Daoy (cell line): ENCODE measurements at regions not wholly inside any gene's neighbourhood (a gene's known extent, or its start where the extent isn't known, plus 50 kb on each side); places are given as distances from the start of the nearest gene placed in this dataset.

Experiments used
- DNase-seq: peaks from one replicate; pipeline ENCODE4 v3.0.0-alpha.2; 2015; ENCODE audit warnings: low read depth

DNA sequence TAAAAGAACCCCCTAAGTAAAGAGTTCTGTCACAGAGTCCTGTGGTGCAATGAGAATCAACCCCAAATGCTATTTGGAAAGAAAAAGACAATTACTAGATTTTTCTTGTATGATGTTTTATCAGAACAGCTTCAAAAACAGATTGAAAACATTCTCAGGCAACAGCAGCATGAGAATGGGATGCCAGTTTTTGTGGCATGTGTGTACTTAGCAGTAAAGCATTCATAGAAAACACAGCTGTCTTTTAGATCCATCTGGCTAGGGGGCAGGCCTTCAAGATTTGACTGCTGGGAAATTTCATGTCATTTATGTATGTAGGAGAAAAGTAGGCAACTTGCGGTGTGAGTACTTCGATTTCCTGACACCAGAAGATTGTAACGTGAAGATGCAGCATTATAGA, 170.5 kb upstream of the HTR2A start:
- no peak for DNase-seq

- DNase-seq: peak; percentile 1
Measured at GRCh38 chr13:47066226-47066625, 169.4 kb upstream of the HTR2A start.

GRCh38 chr13:47064381-47064780, 167.5 kb upstream of the HTR2A start:
- DNase-seq: no peak

GRCh38 chr13:47049276-47049989, 152.6 kb upstream of the HTR2A start:
- no peak for DNase-seq

DNA sequence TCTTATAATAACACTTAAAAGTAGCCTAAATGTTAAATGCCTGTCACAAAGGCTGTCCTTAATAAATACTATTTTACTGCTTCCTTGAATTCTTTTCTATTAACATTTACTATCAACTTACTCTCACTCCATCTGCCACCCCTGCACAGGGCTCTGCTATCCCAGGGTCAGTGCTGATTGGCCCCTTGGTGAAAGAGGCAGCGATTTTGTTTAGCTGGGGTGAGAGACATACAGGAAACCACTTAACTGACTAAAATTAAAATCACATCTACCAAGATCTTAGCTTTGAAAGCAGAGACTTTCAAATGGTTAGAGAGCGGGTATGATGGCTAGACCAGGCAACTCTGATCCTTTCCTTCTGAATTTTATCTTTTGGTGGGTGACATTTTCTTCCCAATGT, 149.9 kb upstream of the HTR2A start:
- DNase-seq: no peak

GRCh38 chr13:47044842-47045241, 148.0 kb upstream of the HTR2A start:
- DNase-seq: no peak

- DNase-seq: peak; percentile 13
Measured at GRCh38 chr13:47039106-47039505, 142.3 kb upstream of the HTR2A start.

GRCh38 chr13:47038188-47038587, 141.3 kb upstream of the HTR2A start:
- DNase-seq: no peak

DNA sequence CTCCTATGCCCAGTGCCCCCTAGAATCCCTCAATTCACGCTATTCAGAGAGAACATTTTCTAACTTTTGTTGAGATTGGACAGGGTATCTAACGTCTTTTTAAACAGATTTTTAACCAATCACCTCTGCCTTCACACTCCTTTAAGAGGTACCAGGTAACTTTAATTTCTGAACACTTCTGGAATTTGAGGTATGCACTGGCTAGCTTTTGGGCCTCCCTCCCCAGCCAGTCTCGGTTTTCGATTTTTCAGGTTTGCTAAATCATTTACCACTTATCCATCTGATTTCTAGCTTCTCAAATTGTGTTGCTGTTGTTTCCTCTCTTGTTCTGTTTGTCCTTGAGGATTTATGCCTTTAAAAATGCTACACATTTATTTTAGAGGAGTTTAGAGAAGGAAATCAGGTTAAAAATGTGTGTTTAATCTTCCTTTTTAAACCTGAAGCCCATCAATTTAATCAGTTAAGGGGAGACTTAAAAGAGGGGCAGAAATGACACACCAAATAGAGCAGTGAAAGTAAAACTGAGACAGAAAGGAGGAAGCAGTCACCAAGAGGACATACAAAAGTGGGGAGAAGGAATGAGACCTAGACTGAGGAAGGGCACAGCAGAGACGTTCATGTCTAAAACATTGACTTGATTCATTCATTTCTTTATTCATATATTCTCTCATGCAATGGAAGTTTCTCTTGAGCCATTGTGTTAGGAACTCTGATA, 139.6 kb upstream of the HTR2A start:
- DNase-seq: no peak

- peak; percentile 15 for DNase-seq
Measured at GRCh38 chr13:47033216-47033615, 136.4 kb upstream of the HTR2A start.

DNA sequence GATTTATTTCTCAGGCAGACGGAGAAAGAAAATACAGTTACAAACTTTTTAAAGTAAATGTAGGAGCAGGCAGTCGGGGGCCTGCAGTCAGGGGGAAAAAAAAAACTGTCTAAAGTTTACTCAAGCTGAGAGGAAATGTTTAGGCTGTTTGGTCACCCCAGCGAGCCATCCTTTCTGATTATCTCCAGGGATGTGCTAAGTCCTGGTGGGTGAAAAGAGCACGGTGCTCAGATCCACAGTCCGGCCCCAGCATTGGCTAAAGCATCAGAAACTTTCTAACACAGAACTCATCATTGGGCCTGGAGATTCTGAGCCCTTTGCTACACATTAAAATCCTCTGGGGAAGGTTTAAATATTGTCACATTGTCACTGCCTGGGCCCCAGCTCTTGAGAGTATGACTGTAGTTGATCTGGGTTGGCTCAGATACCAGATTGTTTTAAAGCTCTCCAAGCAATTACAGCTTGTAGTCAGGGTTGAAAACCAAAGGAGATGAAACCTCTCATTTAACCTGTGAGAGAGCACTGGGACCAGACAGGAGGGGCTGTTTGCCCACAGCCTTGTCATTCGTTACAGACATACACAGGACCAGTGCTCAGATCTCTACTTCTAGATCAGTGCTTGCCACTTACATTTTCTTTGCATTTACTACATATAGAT, 131.1 kb upstream of the HTR2A start:
- no peak for DNase-seq

DNA sequence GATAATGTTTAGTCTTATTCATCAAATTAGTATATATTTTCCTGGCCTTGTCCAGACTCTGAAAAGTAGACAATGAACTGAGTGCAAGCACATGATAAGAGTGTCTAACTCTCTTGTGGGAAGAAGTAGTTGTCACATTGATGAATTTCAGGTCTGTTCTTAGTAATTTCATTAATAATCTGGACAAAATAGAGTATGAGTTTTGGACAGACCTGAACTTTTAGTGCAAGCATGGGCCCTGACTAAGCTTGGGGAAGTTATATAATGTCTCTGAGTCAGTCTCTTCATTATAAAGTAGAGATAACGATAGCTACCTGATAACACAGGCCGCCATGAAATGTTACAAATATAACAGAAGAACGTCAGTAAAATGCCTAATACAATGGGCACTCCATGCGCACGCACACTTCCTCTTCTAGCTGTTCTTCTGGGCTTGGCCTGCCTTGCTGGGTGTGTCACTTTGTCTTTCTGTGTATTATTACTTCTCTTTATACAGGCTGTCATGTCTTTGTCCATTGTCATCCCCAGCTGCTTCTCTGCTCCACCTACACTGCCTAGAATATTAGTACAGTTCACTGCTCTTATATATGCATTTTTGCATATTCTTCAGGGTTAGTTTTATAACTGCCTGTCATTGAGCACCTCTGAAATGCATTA, 129.1 kb upstream of the HTR2A start:
- DNase-seq: no peak

- no peak for DNase-seq
Measured at GRCh38 chr13:47019977-47020376, 123.1 kb upstream of the HTR2A start.

DNA sequence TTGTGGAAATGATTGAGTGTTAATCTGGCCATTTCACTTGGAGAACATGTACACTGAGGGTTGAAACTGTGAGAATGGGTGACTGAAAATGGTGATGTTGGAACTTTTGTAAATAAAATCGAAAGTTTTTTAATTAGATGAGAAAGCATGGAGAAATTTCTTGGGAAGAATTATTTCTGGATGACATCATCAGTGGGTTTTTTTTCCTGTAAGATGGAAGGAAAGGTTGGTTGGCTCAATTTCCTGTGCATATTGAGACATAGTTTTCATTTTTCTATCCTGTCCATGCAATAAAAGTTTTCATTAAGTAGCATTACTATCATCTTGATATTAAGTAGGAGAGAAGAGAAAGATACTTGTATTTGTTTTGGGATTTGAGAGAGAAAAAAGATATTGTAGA, 120.6 kb upstream of the HTR2A start:
- DNase-seq: no peak

DNA sequence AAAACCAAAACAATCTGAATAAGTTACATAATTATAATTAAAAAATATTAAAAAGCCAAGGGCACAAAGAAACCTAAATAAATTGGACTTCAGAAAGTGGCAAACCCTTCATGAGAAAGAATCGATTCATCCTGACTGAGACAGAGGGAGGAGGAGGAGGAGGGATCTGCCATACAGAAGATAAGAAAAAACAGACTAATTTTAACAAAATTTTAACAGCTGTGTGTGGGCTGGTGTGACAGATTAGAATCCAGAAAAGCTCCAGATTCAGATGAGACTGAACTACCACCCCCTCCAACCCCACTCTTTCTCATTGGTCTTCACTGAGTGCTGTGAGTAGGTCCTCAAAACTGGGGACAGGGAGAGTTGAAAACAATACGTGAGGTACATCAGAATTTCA, 111.5 kb upstream of the HTR2A start:
- no peak for DNase-seq

GRCh38 chr13:47005756-47006414, 109.0 kb upstream of the HTR2A start:
- DNase-seq: no peak

GRCh38 chr13:47004540-47004939, 107.7 kb upstream of the HTR2A start:
- no peak for DNase-seq

DNA sequence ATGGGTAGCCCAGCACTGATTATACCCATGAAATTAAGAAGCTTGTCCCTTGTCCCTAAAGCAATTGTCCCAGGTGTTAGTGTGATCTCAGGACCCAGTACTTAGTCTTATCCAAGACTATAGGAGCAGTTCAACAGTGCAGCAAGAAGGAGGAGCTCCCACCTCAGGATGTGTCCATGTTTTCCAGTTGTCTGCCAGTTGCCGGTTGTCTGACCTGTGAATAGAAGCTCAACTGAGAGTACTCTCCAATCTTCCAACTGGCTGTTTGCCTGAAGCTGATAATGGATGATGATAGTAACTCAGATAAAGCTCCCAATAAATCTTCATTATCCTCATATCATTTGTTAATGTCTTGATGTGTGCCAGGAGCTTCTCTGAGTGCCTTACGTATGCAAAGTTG, 107.2 kb upstream of the HTR2A start:
- no peak for DNase-seq

DNA sequence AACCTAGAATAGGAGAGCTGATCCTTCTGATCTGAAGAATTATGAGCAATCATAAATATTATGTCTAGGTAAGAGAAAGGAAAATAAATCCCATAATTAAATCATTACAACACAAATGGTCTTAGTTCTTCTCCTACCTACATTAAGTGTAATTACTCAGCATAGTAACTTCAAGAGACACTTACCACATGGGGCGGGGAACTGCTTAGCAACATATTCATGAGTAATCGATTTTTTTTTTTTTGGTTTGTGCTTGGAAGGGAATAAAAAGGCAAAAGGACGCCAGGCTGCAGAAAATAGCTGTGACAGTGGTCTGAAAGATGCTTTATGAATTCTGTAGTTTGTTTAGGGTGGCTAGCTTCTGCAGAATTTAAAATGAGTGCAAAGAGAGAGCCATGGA, 103.3 kb upstream of the HTR2A start:
- DNase-seq: peak; percentile 1

- no peak for DNase-seq
Measured at GRCh38 chr13:46996316-46997030, 99.6 kb upstream of the HTR2A start.

DNA sequence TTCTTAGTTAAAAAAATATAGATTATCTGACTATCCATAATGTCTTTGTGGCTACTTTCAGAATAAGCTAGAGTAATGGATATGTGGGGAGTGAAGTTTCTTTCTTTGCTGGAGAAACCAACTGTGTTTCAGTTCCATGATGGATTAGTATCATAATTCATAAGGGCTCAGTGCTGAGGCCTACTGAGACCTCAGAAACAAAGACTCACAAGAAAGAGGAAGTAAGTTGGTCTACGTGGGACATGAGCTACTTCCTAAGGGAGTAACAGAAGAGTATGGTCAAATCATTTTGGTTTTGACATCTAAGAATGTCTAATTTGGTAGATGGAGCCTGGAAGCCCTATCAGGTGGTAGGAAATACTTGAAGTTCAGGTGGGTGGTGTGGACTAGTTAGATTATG, 99.0 kb upstream of the HTR2A start:
- no peak for DNase-seq
